ENCODE measurements at regions not wholly inside any gene's neighbourhood (a gene's known extent, or its start where the extent isn't known, plus 50 kb on each side); places are given as distances from the start of the nearest gene placed in this dataset.

GRCh38 chr12:98173773-98174427 is 341.5 kb upstream of the TMPO start:
- no peaks in the 10 kb centered on the region for H3K36me3 Mint-ChIP-seq (ENCODE audit: insufficient read depth)
- no peak overlapping the region for H3K4me3 Mint-ChIP-seq
- no peak for ATAC-seq
- peaks cover 3% of the 10 kb centered on the region for H3K9me3 Mint-ChIP-seq
- H3K4me1 Mint-ChIP-seq (ENCODE audit: low read depth): no peaks in the 10 kb centered on the region
- peaks cover 3% of the 10 kb centered on the region for H3K27me3 Mint-ChIP-seq (ENCODE audit: low read depth)
- no peak for DNase-seq

- H3K4me3 Mint-ChIP-seq: no peak overlapping the region
- H3K27me3 Mint-ChIP-seq (ENCODE audit: low read depth): peaks cover 3% of the 10 kb centered on the region
- no peak for DNase-seq
- H3K36me3 Mint-ChIP-seq (ENCODE audit: insufficient read depth): no peaks in the 10 kb centered on the region
- no peaks in the 10 kb centered on the region for H3K4me1 Mint-ChIP-seq (ENCODE audit: low read depth)
- ATAC-seq: no peak
- H3K9me3 Mint-ChIP-seq: peaks cover 3% of the 10 kb centered on the region
These were observed 341.0 kb upstream of the TMPO start for GRCh38 chr12:98174428-98174809.

- H3K27me3 Mint-ChIP-seq (ENCODE audit: low read depth): no peaks in the 10 kb centered on the region
- no peak overlapping the region for H3K4me3 Mint-ChIP-seq
- no peaks in the 10 kb centered on the region for H3K36me3 Mint-ChIP-seq (ENCODE audit: insufficient read depth)
- peaks cover 3% of the 10 kb centered on the region for H3K9me3 Mint-ChIP-seq
- H3K4me1 Mint-ChIP-seq (ENCODE audit: low read depth): no peaks in the 10 kb centered on the region
- no peak for DNase-seq
- no peak for ATAC-seq
These were observed 337.3 kb upstream of the TMPO start for GRCh38 chr12:98178126-98178525.

GRCh38 chr12:98179151-98179550 is 336.2 kb upstream of the TMPO start:
- no peaks in the 10 kb centered on the region for H3K36me3 Mint-ChIP-seq (ENCODE audit: insufficient read depth)
- no peaks in the 10 kb centered on the region for H3K4me1 Mint-ChIP-seq (ENCODE audit: low read depth)
- H3K27me3 Mint-ChIP-seq (ENCODE audit: low read depth): peaks cover 1% of the 10 kb centered on the region
- no peak for ATAC-seq
- H3K4me3 Mint-ChIP-seq: no peak overlapping the region
- H3K9me3 Mint-ChIP-seq: peaks cover 3% of the 10 kb centered on the region
- DNase-seq: no peak

GRCh38 chr12:98180603-98181002 is 334.8 kb upstream of the TMPO start:
- H3K9me3 Mint-ChIP-seq: peaks cover 3% of the 10 kb centered on the region
- DNase-seq (no peak), ATAC-seq (no peak)
- H3K4me3 Mint-ChIP-seq: no peak overlapping the region
- no peaks in the 10 kb centered on the region for H3K4me1 Mint-ChIP-seq (ENCODE audit: low read depth)
- peaks cover 1% of the 10 kb centered on the region for H3K27me3 Mint-ChIP-seq (ENCODE audit: low read depth)
- no peaks in the 10 kb centered on the region for H3K36me3 Mint-ChIP-seq (ENCODE audit: insufficient read depth)

GRCh38 chr12:98182821-98183220 is 332.6 kb upstream of the TMPO start:
- Mint-ChIP-seq H3K36me3 (ENCODE audit: insufficient read depth) (no peaks in the 10 kb centered on the region), H3K4me3 (no peak overlapping the region), H3K4me1 (ENCODE audit: low read depth) (no peaks in the 10 kb centered on the region), H3K9me3 (peaks cover 3% of the 10 kb centered on the region), H3K27me3 (ENCODE audit: low read depth) (peaks cover 1% of the 10 kb centered on the region)
- DNase-seq (no peak), ATAC-seq (no peak)

GRCh38 chr12:98185606-98186005 is 329.8 kb upstream of the TMPO start:
- Mint-ChIP-seq H3K36me3 (ENCODE audit: insufficient read depth) (no peaks in the 10 kb centered on the region), H3K9me3 (no peaks in the 10 kb centered on the region), H3K4me1 (ENCODE audit: low read depth) (no peaks in the 10 kb centered on the region), H3K4me3 (no peak overlapping the region), H3K27me3 (ENCODE audit: low read depth) (peaks cover 1% of the 10 kb centered on the region)
- ATAC-seq (no peak), DNase-seq (no peak)

GRCh38 chr12:98188650-98189077 is 326.7 kb upstream of the TMPO start:
- ATAC-seq (no peak), DNase-seq (no peak)
- no peaks in the 10 kb centered on the region for H3K9me3 Mint-ChIP-seq
- H3K27me3 Mint-ChIP-seq (ENCODE audit: low read depth): peaks cover 1% of the 10 kb centered on the region
- H3K4me1 Mint-ChIP-seq (ENCODE audit: low read depth): no peaks in the 10 kb centered on the region
- H3K36me3 Mint-ChIP-seq (ENCODE audit: insufficient read depth): no peaks in the 10 kb centered on the region
- no peak overlapping the region for H3K4me3 Mint-ChIP-seq

- H3K36me3 Mint-ChIP-seq (ENCODE audit: insufficient read depth): no peaks in the 10 kb centered on the region
- H3K4me1 Mint-ChIP-seq (ENCODE audit: low read depth): no peaks in the 10 kb centered on the region
- DNase-seq: no peak
- H3K27me3 Mint-ChIP-seq (ENCODE audit: low read depth): peaks cover 3% of the 10 kb centered on the region
- no peak overlapping the region for H3K4me3 Mint-ChIP-seq
- no peak for ATAC-seq
- H3K9me3 Mint-ChIP-seq: no peaks in the 10 kb centered on the region
These were observed 320.8 kb upstream of the TMPO start for GRCh38 chr12:98194591-98194990.

- ATAC-seq (no peak), DNase-seq (no peak)
- Mint-ChIP-seq H3K9me3 (peaks cover 5% of the 10 kb centered on the region), H3K4me3 (no peak overlapping the region), H3K36me3 (ENCODE audit: insufficient read depth) (no peaks in the 10 kb centered on the region), H3K27me3 (ENCODE audit: low read depth) (peaks cover 7% of the 10 kb centered on the region), H3K4me1 (ENCODE audit: low read depth) (no peaks in the 10 kb centered on the region)
These were observed 317.0 kb upstream of the TMPO start for GRCh38 chr12:98198261-98198982.

GRCh38 chr12:98208816-98209215 is 306.6 kb upstream of the TMPO start:
- ATAC-seq (no peak), DNase-seq (no peak)
- Mint-ChIP-seq H3K9me3 (peaks cover 10% of the 10 kb centered on the region), H3K4me1 (ENCODE audit: low read depth) (no peaks in the 10 kb centered on the region), H3K4me3 (no peak overlapping the region), H3K36me3 (ENCODE audit: insufficient read depth) (no peaks in the 10 kb centered on the region), H3K27me3 (ENCODE audit: low read depth) (no peaks in the 10 kb centered on the region)

GRCh38 chr12:98211909-98212695 is 303.3 kb upstream of the TMPO start:
- no peaks in the 10 kb centered on the region for H3K4me1 Mint-ChIP-seq (ENCODE audit: low read depth)
- no peak overlapping the region for H3K4me3 Mint-ChIP-seq
- no peak for DNase-seq
- no peaks in the 10 kb centered on the region for H3K9me3 Mint-ChIP-seq
- peaks cover 2% of the 10 kb centered on the region for H3K27me3 Mint-ChIP-seq (ENCODE audit: low read depth)
- ATAC-seq: no peak
- H3K36me3 Mint-ChIP-seq (ENCODE audit: insufficient read depth): no peaks in the 10 kb centered on the region

- Mint-ChIP-seq H3K9me3 (no peaks in the 10 kb centered on the region), H3K4me3 (no peak overlapping the region), H3K36me3 (ENCODE audit: insufficient read depth) (no peaks in the 10 kb centered on the region), H3K4me1 (ENCODE audit: low read depth) (no peaks in the 10 kb centered on the region), H3K27me3 (ENCODE audit: low read depth) (peaks cover 4% of the 10 kb centered on the region)
- ATAC-seq (no peak), DNase-seq (no peak)
These were observed 301.8 kb upstream of the TMPO start for GRCh38 chr12:98213556-98213955.

GRCh38 chr12:98217257-98217656 is 298.1 kb upstream of the TMPO start:
- Mint-ChIP-seq H3K4me1 (ENCODE audit: low read depth) (no peaks in the 10 kb centered on the region), H3K36me3 (ENCODE audit: insufficient read depth) (no peaks in the 10 kb centered on the region), H3K9me3 (no peaks in the 10 kb centered on the region), H3K27me3 (ENCODE audit: low read depth) (peaks cover 6% of the 10 kb centered on the region), H3K4me3 (no peak overlapping the region)
- ATAC-seq (no peak), DNase-seq (no peak)

GRCh38 chr12:98220636-98221035 is 294.8 kb upstream of the TMPO start:
- DNase-seq (no peak), ATAC-seq (no peak)
- Mint-ChIP-seq H3K9me3 (no peaks in the 10 kb centered on the region), H3K27me3 (ENCODE audit: low read depth) (peaks cover 12% of the 10 kb centered on the region), H3K4me1 (ENCODE audit: low read depth) (no peaks in the 10 kb centered on the region), H3K4me3 (no peak overlapping the region), H3K36me3 (ENCODE audit: insufficient read depth) (no peaks in the 10 kb centered on the region)
